Activated T-cell treated with anti-CD3 and anti-CD28 coated beads for 1 hour (primary cell): ENCODE measurements at regions not wholly inside any gene's neighbourhood (a gene's known extent, or its start where the extent isn't known, plus 50 kb on each side); places are given as distances from the start of the nearest gene placed in this dataset.
"Not testable (repeated sequence)": the region's sequence is repeated elsewhere in the genome, so short reads cannot be mapped to it uniquely, and the experiment has no call there.

Source experiments
- DNase-seq: peaks from one replicate; pipeline ENCODE4 v3.0.0-alpha.2; 2020; ENCODE audit warnings: low read depth

GRCh38 chr19:28563964-28564921 is 648.7 kb downstream of the UQCRFS1 start:
- no peak for DNase-seq

DNA sequence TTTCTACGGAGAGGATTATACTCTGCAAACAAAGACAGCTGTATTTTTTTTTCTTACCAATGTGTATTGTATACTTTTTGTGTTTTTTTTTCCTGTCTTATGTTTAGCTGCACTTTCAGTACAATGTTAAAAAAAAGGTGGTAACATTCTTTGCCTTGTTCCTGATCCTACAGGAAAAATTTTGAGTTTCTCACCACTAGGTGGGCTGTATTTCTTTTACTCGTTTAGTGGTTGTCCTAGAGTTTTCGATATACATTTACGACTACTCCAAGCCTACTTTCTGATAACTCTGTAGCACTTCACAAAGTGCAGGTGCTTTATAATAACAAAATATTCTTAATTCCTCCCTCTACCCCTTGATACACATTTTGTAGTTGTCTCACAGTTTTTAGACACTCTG is 652.2 kb downstream of the UQCRFS1 start:
- no peak for DNase-seq

DNA sequence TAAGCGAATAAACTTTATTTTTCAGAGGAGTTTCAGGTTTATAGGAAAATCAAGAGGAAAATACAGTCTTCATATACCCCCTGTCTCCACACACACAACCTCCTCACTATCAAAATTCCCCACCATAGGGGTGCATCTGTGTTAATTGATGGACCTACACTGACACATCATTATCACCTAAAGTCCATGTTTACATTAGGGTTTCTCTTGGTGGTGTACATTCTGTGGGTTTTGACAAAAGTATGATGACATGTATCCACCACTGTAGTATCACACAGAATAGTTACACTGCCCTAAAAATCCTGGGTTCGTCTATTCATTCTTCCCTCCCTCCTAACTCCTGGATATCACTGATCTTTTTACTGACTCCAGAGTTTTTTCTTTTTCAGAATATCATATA is 654.2 kb downstream of the UQCRFS1 start:
- no peak for DNase-seq

- no peak for DNase-seq
Observed at GRCh38 chr19:28556371-28556770, 656.6 kb downstream of the UQCRFS1 start.

DNA sequence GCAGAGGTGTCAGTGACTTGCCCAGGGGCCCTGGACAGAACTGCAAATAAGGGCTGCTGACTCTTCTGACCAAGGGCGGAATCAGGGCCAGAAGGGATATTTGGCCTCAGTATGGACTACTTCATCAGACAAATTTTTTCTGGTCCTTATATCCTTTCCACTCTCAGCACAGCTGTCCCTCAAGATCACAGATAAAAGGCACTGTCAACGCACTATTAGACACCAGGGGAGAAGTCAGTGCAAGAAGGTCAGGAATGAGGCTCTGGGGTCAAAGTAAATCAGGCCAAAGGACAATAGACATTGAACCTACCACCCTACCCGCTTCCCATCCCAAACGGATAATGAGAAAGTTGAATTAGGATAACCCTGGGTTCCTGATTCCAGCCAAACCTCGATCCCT is 657.6 kb downstream of the UQCRFS1 start:
- no peak for DNase-seq

- DNase-seq: no peak
Observed at GRCh38 chr19:28554321-28555091, 658.4 kb downstream of the UQCRFS1 start.

DNA sequence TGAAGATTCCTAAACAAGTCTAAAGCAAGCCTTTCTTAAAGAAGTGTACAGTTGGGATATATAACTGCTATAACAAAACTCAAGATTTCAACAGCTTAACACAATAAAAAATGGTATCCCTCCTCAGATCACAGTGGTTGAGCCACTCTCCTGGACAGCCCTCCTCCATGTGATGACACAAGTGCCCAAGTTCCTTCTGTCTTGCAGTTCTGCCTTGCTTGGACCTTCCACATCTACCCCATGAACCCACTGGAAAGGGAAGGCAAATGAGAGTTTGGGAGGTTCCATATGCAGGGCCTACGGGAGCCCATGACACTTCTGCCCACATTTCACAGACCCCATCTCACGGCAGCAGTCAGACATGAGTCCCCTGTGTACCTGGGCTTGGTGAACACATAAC is 659.2 kb downstream of the UQCRFS1 start:
- DNase-seq: no peak

- no peak for DNase-seq
Observed at GRCh38 chr19:28553005-28553404, 659.9 kb downstream of the UQCRFS1 start.

DNA sequence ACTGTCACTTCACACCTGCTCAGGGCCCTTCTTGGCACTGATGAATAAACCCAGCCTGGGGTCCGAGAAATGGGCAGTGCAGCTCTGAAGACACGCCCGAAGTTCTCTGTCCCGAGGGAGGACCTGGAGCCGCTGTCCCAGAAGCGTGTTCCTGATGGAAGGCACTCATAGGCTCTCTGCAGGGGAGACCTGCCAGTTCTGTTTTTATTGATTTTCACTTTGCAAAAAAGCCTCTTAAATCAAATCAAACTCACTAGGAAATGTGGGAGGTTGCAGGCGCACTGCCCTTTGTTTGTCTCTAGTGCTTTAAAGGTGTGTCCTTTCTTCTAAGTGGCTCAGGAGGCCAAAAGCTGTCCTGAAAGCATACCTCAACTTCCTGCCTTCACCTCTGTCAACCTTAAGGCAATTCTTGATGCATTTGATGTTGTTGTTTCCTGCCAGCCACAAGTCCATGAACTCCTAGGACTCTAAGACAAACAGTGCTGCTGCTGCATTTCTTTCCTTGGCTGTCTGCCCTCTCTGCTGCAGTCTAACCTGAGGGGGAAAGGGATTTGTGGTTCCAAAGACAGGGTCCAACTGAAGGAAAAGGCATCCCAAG is 663.2 kb downstream of the UQCRFS1 start:
- no peak for DNase-seq

GRCh38 chr19:28546148-28546685 is 666.7 kb downstream of the UQCRFS1 start:
- no peak for DNase-seq

DNA sequence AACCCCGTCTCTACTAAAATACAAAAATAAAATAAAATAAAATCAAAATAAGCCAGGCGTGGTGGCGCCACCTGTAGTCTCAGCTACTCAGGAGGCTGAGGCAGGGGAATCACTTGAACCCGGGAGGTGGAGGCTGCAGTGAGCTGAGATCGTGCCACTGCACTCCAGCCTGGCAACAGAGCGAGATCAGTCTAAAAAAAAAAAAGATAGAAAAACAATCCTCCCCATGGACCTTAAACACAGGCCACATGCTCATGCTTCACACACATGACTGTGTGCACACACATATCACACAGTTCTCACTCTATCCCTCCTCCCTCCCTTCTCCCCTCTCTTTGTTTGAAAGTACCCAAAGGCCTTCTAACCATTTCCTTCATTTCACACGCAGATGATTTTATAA is 667.6 kb downstream of the UQCRFS1 start:
- not testable (repeated sequence) for DNase-seq

DNA sequence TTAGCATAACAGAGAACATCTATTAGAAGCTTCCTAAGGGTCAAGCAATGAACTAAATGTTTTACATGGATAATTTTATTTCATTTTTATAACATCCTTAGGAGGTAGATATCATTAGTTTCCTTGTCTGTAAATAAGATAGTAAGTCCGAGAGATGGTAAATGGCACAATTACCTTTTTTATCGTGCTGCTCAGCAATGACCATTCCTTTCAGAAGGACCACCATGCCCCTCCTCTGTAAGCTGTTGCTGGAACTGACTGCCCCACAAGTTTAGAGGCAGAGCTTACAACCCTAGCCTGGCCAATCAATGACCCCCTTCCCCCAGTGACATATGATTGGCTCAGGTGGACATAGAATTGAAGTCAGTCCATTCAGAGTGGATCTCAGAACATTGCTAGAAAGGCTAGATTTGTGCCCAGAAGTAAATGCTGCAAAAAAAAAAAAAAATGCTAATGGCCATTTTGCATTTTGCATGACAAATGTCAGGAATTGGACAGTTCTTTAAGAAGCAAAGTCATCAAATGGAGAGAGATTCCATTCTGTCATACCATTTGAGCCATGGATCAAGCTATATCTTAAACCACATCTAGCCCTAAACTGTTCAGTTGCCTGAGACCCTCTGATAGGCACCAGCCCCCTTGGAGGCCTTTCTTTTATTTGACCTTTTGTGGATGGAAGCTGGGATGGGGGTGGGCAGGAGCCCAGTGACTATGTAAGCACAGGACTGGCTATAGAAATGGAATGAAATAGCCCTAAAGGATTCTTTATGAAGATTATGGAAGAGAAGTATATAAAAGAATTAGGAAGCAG is 668.3 kb downstream of the UQCRFS1 start:
- no peak for DNase-seq

GRCh38 chr19:28543244-28543776 is 669.6 kb downstream of the UQCRFS1 start:
- no peak for DNase-seq

- no peak for DNase-seq
Observed at GRCh38 chr19:28542394-28543243, 670.3 kb downstream of the UQCRFS1 start.

- no peak for DNase-seq
Observed at GRCh38 chr19:28541602-28542393, 671.2 kb downstream of the UQCRFS1 start.

GRCh38 chr19:28541029-28541428 is 671.9 kb downstream of the UQCRFS1 start:
- DNase-seq: no peak

- DNase-seq: not testable (repeated sequence)
Observed at GRCh38 chr19:28540385-28540784, 672.6 kb downstream of the UQCRFS1 start.

DNA sequence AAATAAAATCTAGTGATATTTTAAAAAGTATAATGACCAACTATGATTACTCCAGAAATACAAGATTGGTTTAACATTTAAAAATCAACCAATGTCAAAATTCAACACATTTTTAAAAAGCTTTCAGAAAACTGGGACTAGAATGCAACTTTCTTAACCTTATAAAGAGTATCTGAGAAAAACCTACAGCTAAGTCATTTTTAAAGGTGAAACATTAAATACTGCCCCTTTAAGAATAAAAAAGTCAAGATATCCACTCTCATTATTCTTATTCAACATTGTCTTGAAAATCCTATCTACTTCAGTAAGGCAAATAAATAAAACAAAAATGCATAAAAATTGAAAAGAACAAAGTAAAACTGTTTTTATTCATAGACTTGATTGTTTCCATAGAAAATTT is 673.2 kb downstream of the UQCRFS1 start:
- no peak for DNase-seq

DNA sequence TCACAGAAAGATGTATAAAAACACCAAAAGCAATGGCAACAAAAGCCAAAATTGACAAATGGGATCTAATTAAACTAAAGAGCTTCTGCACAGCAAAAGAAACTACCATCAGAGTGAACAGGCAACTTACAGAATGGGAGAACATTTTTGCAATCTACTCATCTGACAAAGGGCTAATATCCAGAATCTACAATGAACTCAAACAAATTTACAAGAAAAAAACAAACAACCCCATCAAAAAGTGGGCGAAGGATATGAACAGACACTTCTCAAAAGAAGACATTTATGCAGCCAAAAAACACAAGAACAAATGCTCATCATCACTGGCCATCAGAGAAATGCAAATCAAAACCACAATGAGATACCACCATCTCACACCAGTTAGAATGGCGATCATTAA is 674.4 kb downstream of the UQCRFS1 start:
- not testable (repeated sequence) for DNase-seq
